Ascending aorta (tissue), 2 donors: ENCODE measurements at regions not wholly inside any gene's neighbourhood (a gene's known extent, or its start where the extent isn't known, plus 50 kb on each side); places are given as distances from the start of the nearest gene placed in this dataset.

Source experiments
- DNase-seq, 2 donors: peaks; one replicate each; pipeline ENCODE4 v3.0.0-alpha.2; 2019; ENCODE audit warnings: low spot score in 2 of 2
- H3K27ac ChIP-seq, 2 donors: fragments of 200-600 bp; sonication (generic); one replicate each; pipeline ENCODE4 v1.5.1; 2016 to 2017; ENCODE audit warnings: mild to moderate bottlenecking in 1 of 2
- H3K27me3 ChIP-seq: fragments of 200-600 bp; sonication (generic); one replicate; pipeline ENCODE4 v1.5.1; 2017
- H3K36me3 ChIP-seq, 2 donors: fragments of 200-600 bp; sonication (generic); one replicate each; pipeline ENCODE4 v1.5.1; 2016
- H3K4me1 ChIP-seq, 2 donors: fragments of 200-600 bp; sonication (generic); one replicate each; pipeline ENCODE4 v1.5.1; 2016 to 2017; ENCODE audit warnings: mild to moderate bottlenecking in 1 of 2
- H3K4me3 ChIP-seq, 2 donors: fragments of 200-600 bp; sonication (generic); one replicate each; pipeline ENCODE4 v1.5.1; 2016 to 2017; ENCODE audit warnings: mild to moderate bottlenecking in 1 of 2
- H3K9me3 ChIP-seq, 2 donors: fragments of 200-600 bp; sonication (generic); one replicate each; pipeline ENCODE4 v1.5.1; 2016
- CTCF ChIP-seq, 3 experiments: fragments of 200-600 bp in 2 of 3; fragments of 450-650 bp in 1 of 3; sonication (generic) in 2 of 3; IDR thresholded peaks; one replicate each; pipeline ENCODE4 v1.5.1; 2016 to 2019; ENCODE audit warnings: antibody characterized with exemption in 3 of 3, mild to moderate bottlenecking in 1 of 3, moderate library complexity in 1 of 3
- intact Hi-C: fragments of 100-400 bp; cut with DNase I; formaldehyde crosslinking; loops from one replicate; pipeline ENCODE4 v1.15.1; 2023

- TF ChIP-seq CTCF (IDR thresholded peaks at IDR 0.05): no peak
- Histone ChIP-seq H3K4me1 (no peaks in the 10 kb centered on the region), H3K4me3 (no peak overlapping the region), H3K27ac (no peak overlapping the region), H3K27me3 (no peaks in the 10 kb centered on the region), H3K9me3 (no peaks in the 10 kb centered on the region), H3K36me3 (no peaks in the 10 kb centered on the region)
- no peak for DNase-seq
- intact Hi-C loops: no loop called here
Measured at GRCh38 chr4:67125636-67126514, 419.4 kb downstream of the CENPC start.

GRCh38 chr4:67124716-67125115 is 420.6 kb downstream of the CENPC start:
- DNase-seq: no peak
- intact Hi-C loops: no loop called here
- TF ChIP-seq CTCF (IDR thresholded peaks at IDR 0.05): no peak

GRCh38 chr4:67122029-67122428 is 423.3 kb downstream of the CENPC start:
- Histone ChIP-seq H3K9me3 (no peaks in the 10 kb centered on the region), H3K27me3 (no peaks in the 10 kb centered on the region), H3K27ac (no peak overlapping the region), H3K36me3 (no peaks in the 10 kb centered on the region), H3K4me3 (no peak overlapping the region), H3K4me1 (no peaks in the 10 kb centered on the region)
- TF ChIP-seq CTCF (IDR thresholded peaks at IDR 0.05): no peak
- intact Hi-C loops: no loop called here
- DNase-seq: no peak

More at GRCh38 chr4:67124716-67125115, 420.6 kb downstream of the CENPC start:
- no peaks in the 10 kb centered on the region for H3K27me3 ChIP-seq
- H3K9me3 ChIP-seq: no peaks in the 10 kb centered on the region
- H3K4me3 ChIP-seq: no peak overlapping the region
- no peaks in the 10 kb centered on the region for H3K36me3 ChIP-seq
- H3K27ac ChIP-seq: no peak overlapping the region
- H3K4me1 ChIP-seq: no peaks in the 10 kb centered on the region

- TF ChIP-seq CTCF (IDR thresholded peaks at IDR 0.05): no peak
- Histone ChIP-seq H3K27me3 (no peaks in the 10 kb centered on the region), H3K4me1 (no peaks in the 10 kb centered on the region), H3K9me3 (no peaks in the 10 kb centered on the region), H3K4me3 (no peak overlapping the region), H3K27ac (no peak overlapping the region), H3K36me3 (no peaks in the 10 kb centered on the region)
- intact Hi-C loops: no loop called here
- DNase-seq: no peak
Measured at GRCh38 chr4:67120369-67120768, 424.9 kb downstream of the CENPC start.

- H3K4me3 ChIP-seq: no peak overlapping the region
- TF ChIP-seq CTCF (IDR thresholded peaks at IDR 0.05): no peak
- no peaks in the 10 kb centered on the region for H3K4me1 ChIP-seq
- intact Hi-C loops: no loop called here
- no peaks in the 10 kb centered on the region for H3K9me3 ChIP-seq
- no peak overlapping the region for H3K27ac ChIP-seq
- no peak for DNase-seq
- H3K36me3 ChIP-seq: no peaks in the 10 kb centered on the region
- no peaks in the 10 kb centered on the region for H3K27me3 ChIP-seq
Measured at GRCh38 chr4:67109276-67109675, 436.0 kb downstream of the CENPC start.
